Aorta (tissue), 5 donors: ENCODE measurements at regions not wholly inside any gene's neighbourhood (a gene's known extent, or its start where the extent isn't known, plus 50 kb on each side); places are given as distances from the start of the nearest gene placed in this dataset.
A peak's percentile ranks its signal among the peaks of the same experiment; 100 is the strongest.
"Not testable (repeated sequence)": the region's sequence is repeated elsewhere in the genome, so short reads cannot be mapped to it uniquely, and the experiment has no call there.

Experiments used
- ATAC-seq: fragments of 200-7000 bp; cut with Tn5 transposase; one replicate; pipeline ENCODE4 v1.9.1; 2022; ENCODE audit warnings: moderate library complexity; ENCODE audit not compliant: low FRiP score
- DNase-seq, 2 donors: peaks; one replicate each; pipeline ENCODE4 v3.0.0-alpha.2; 2020
- H3K27ac ChIP-seq, 2 donors: one replicate each; pipeline ENCODE4 v1.5.1; 2013; ENCODE audit warnings: low read length in 2 of 2, mild to moderate bottlenecking in 2 of 2, moderate library complexity in 2 of 2, control low read depth in 1 of 2, inconsistent platforms in 1 of 2, low read depth in 1 of 2
- H3K27me3 ChIP-seq, 2 donors: one replicate each; pipeline ENCODE4 v1.6.1; 2013; ENCODE audit warnings: control low read depth in 1 of 2, low read length in 1 of 2, mild to moderate bottlenecking in 1 of 2, moderate library complexity in 1 of 2; ENCODE audit not compliant: insufficient read depth in 2 of 2, control insufficient read depth in 1 of 2
- H3K36me3 ChIP-seq, 2 donors: one replicate each; pipeline ENCODE4 v1.6.1; 2013; ENCODE audit warnings: control low read depth in 1 of 2, low read length in 1 of 2, mild to moderate bottlenecking in 1 of 2; ENCODE audit not compliant: insufficient read depth in 2 of 2, control insufficient read depth in 1 of 2
- H3K4me1 ChIP-seq, 2 donors: one replicate each; pipeline ENCODE4 v1.6.1; 2013; ENCODE audit warnings: low read length in 2 of 2, control low read depth in 1 of 2, mild to moderate bottlenecking in 1 of 2, moderate library complexity in 1 of 2; ENCODE audit not compliant: insufficient read depth in 2 of 2, control insufficient read depth in 1 of 2
- H3K4me3 ChIP-seq, 2 donors: one replicate each; pipeline ENCODE4 v1.5.1; 2013; ENCODE audit warnings: low read length in 2 of 2, control low read depth in 1 of 2, mild to moderate bottlenecking in 1 of 2
- H3K9me3 ChIP-seq: one replicate; pipeline ENCODE4 v1.6.1; 2013; ENCODE audit warnings: mild to moderate bottlenecking, low read length; ENCODE audit not compliant: control insufficient read depth
- WGBS, 2 donors: extraction: QIAGEN DNeasy Blood & Tissue Kit; methylation state at CpG; one replicate each; pipeline ENCODE4 v1.1.7; 2013; 5-methylcytosine and 5-hydroxymethylcytosine counted together
- intact Hi-C, 2 donors: fragments of 100-400 bp; cut with DNase I; formaldehyde crosslinking; loops; one replicate each; pipeline versions ENCODE4 v1.14.2 to v1.15.0; 2022
- donor health status: healthy with polysubstance abuse.
- donor health status: Bipolar disorder and iron deficiency.
- donor health status: DM: no; HTN: no; CAD: no.
- donor health status: DM: no; HTN: no; CAD: no.
- donor health status: DM: yes; HTN: yes; CAD: no.

GRCh38 chr2:871926-872680 is 78.5 kb upstream of the SNTG2 start:
- DNase-seq = no peak

GRCh38 chr2:871175-871727 is 79.4 kb upstream of the SNTG2 start:
- Histone ChIP-seq H3K27ac (no peak overlapping the region), H3K4me3 (no peak overlapping the region), H3K27me3 (no peaks in the 10 kb centered on the region), H3K4me1 (no peaks in the 10 kb centered on the region), H3K36me3 (no peaks in the 10 kb centered on the region), H3K9me3 (no peaks in the 10 kb centered on the region)
- peak; percentile 12 for ATAC-seq
- intact Hi-C loops = no loop called here
- DNase-seq = no peak
- WGBS, 2 donors = 90 to 91% methylated on average over 24 of the region's 24 CpGs

More at GRCh38 chr2:871926-872680, 78.5 kb upstream of the SNTG2 start:
- Histone ChIP-seq H3K4me3 (no peak overlapping the region), H3K27ac (no peak overlapping the region), H3K9me3 (no peaks in the 10 kb centered on the region), H3K27me3 (no peaks in the 10 kb centered on the region), H3K4me1 (no peaks in the 10 kb centered on the region), H3K36me3 (no peaks in the 10 kb centered on the region)
- no peak for ATAC-seq
- intact Hi-C loops = no loop called here
- 76 to 79% methylated on average over 19 of the region's 19 CpGs for WGBS, 2 donors

GRCh38 chr2:870426-870825 is 80.2 kb upstream of the SNTG2 start:
- 79 to 81% methylated on average over 8 of the region's 8 CpGs for WGBS, 2 donors
- ATAC-seq = no peak
- no peaks in the 10 kb centered on the region for H3K27me3 ChIP-seq
- DNase-seq = no peak
- no peaks in the 10 kb centered on the region for H3K4me1 ChIP-seq
- no peaks in the 10 kb centered on the region for H3K9me3 ChIP-seq
- no peaks in the 10 kb centered on the region for H3K36me3 ChIP-seq
- intact Hi-C loops = no loop called here
- H3K4me3 ChIP-seq = no peak overlapping the region
- H3K27ac ChIP-seq = no peak overlapping the region

DNA sequence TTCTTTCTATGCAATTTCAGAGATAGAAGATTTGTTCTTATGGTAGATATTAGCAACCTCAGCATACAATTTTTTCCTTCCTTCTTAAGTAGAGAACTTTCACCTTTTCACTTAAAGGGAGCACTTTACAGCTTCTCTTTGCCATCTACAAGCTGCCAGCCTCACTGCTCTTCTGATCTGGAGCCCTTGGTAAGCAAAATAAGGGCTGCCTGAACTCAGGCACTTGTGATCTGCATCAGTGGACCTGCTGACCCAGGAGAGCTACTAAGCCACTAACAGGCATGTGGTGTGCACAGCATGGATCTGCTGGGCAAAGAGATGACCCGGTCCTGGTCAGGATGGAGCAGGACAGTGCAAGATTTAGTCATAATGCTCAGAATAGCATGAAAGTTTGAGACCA is 80.8 kb upstream of the SNTG2 start:
- Histone ChIP-seq H3K4me1 (no peaks in the 10 kb centered on the region), H3K4me3 (no peak overlapping the region), H3K36me3 (no peaks in the 10 kb centered on the region), H3K27me3 (no peaks in the 10 kb centered on the region), H3K9me3 (no peaks in the 10 kb centered on the region), H3K27ac (no peak overlapping the region)
- ATAC-seq = no peak
- intact Hi-C loops = no loop called here
- 85 to 87% methylated on average over 1 of the region's 1 CpG for WGBS, 2 donors
- DNase-seq = no peak

- Histone ChIP-seq H3K4me1 (no peaks in the 10 kb centered on the region), H3K9me3 (no peaks in the 10 kb centered on the region), H3K4me3 (no peak overlapping the region), H3K36me3 (no peaks in the 10 kb centered on the region), H3K27ac (no peak overlapping the region), H3K27me3 (no peaks in the 10 kb centered on the region)
- intact Hi-C loops = no loop called here
- WGBS, 2 donors = 54 to 63% methylated on average over 16 of the region's 16 CpGs
- DNase-seq (no peak), ATAC-seq (no peak)
These were observed 81.2 kb upstream of the SNTG2 start for GRCh38 chr2:869357-869871.

GRCh38 chr2:868857-869256 is 81.8 kb upstream of the SNTG2 start:
- H3K27ac ChIP-seq, H3K9me3 ChIP-seq, H3K4me1 ChIP-seq, H3K4me3 ChIP-seq, intact Hi-C loops, ATAC-seq, DNase-seq, H3K36me3 ChIP-seq, H3K27me3 ChIP-seq: not testable (repeated sequence)
- WGBS, 2 donors = 87 to 94% methylated on average over 46 to 50 of the region's 51 CpGs

DNA sequence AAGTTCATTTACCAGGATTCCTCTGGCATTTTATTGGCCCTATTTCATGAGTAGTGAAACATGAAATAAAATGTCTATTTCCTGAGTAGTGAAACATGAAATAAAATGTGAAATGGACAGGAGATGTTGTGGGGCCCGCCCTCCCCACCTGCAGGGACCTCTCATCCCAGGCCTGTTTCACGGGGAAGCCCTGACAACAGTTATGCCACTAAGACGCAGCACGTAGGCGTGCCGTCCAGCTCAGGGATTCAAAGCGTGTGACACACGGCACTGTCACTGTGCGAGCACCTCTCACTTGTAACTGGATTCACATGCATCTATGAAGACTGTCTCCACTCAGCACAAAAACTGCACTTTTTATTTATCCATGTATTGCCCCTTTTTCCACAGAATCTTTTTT is 83.4 kb upstream of the SNTG2 start:
- no peaks in the 10 kb centered on the region for H3K4me1 ChIP-seq
- no peaks in the 10 kb centered on the region for H3K9me3 ChIP-seq
- ATAC-seq (no peak), DNase-seq (no peak)
- H3K27ac ChIP-seq = no peak overlapping the region
- intact Hi-C loops = no loop called here
- H3K4me3 ChIP-seq = no peak overlapping the region
- WGBS, 2 donors = 81 to 86% methylated on average over 9 of the region's 9 CpGs
- no peaks in the 10 kb centered on the region for H3K27me3 ChIP-seq
- no peaks in the 10 kb centered on the region for H3K36me3 ChIP-seq

GRCh38 chr2:866887-867286 is 83.8 kb upstream of the SNTG2 start:
- ATAC-seq = no peak
- H3K27me3 ChIP-seq = no peaks in the 10 kb centered on the region
- WGBS, 2 donors = 64 to 67% methylated on average over 6 of the region's 6 CpGs

More at GRCh38 chr2:866887-867286, 83.8 kb upstream of the SNTG2 start:
- H3K9me3 ChIP-seq = no peaks in the 10 kb centered on the region
- no peak overlapping the region for H3K27ac ChIP-seq
- intact Hi-C loops = no loop called here
- DNase-seq = no peak
- H3K36me3 ChIP-seq = no peaks in the 10 kb centered on the region
- no peak overlapping the region for H3K4me3 ChIP-seq
- no peaks in the 10 kb centered on the region for H3K4me1 ChIP-seq
